DMS 273 (cell line): ENCODE measurements at regions not wholly inside any gene's neighbourhood (a gene's known extent, or its start where the extent isn't known, plus 50 kb on each side); places are given as distances from the start of the nearest gene placed in this dataset.
"Not testable (repeated sequence)": the region's sequence is repeated elsewhere in the genome, so short reads cannot be mapped to it uniquely, and the experiment has no call there.

Experiments used
- DNase-seq: peaks from one replicate; lab custom pipeline; 2025; ENCODE audit not compliant: unreplicated experiment; lab: John Stamatoyannopoulos, UW

GRCh38 chr2:106293271-106293783 lies 99.2 kb upstream of the UXS1 start:
- no peak for DNase-seq

DNA sequence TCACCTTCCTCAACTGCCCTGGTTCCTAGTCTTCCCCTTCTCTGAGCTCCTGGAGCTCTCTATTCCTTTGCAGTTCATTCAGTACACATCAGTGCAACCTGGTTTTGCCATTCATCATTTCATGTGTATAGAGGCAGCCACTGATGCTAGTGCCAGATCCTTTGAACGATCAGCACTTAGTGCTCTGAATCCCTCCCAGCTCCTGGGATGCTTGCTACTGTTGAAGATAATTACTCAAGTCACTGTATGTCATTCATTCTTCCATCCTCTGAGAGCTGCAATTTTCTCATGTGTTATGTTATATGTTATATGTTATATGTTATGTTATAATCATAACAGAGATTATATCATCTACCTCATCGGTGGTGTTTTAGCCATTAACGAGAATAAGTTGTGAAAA lies 98.5 kb upstream of the UXS1 start:
- no peak for DNase-seq

DNA sequence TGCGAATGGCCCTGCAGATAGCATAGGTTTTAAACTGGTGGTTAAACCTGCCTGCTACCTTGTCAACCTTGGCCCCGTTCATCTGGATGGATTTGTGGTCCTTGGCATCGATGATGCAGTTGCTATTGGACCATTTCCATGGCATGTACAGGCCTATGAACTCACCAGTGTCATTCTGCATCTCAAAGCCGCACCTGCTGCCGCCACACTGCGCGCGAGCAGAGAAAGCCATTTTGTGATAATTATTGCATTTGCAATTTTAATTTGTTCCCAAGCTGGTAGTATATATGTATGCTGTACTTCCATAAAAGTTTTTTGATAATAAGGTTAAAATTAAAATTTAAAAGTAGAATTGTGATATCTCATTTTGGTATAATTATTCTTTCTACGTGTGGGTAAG lies 94.8 kb upstream of the UXS1 start:
- DNase-seq: no peak

DNA sequence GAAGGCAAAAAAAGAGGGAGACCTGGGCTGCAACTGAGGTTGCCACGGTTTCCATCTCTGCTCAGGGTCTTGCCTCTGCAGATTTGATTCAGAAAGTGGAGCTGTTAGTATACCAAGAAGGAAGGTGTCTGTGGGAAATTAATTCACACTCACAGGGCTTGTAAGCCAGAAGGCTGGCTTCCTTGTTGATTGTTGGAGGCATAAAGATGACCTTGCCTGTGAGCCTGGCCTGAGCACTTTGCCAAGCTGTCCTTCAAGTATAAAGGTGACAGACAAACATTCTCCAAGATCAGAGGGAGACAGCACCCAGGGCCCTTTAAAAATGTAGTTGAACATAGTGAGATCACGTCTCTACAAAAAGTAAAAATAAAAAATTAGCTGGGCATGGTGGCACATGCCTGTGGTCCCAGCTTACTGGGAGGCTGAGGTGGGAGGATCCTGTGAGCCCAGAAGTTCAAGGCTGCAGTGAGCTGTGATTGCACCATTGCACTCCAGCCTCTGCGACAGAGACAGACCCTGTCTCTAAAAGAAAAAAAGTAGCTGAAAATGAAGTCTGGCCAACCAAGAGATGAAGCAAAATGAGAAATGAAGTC lies 91.2 kb upstream of the UXS1 start:
- DNase-seq: no peak

- DNase-seq: no peak
These were observed 90.6 kb upstream of the UXS1 start for GRCh38 chr2:106284691-106285202.

DNA sequence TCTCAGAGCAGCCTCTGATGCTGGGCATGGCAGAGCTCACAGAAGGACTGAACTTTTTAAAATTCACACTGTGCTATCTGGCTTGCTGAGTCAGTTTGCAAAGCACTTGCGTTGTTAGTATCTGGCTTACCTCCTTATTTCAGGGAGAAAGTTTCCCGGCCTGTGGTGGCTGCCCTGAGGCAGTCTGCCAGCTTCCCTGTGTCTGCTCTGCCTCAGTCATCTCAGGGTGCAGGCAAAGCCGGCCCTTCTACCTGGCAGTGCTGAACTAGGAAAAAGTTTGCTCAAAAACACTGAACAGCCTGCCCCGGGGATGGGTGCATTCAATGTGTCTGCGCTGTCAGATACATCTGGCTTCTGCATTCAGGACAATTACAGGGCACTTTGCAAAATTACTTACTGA lies 90.2 kb upstream of the UXS1 start:
- no peak for DNase-seq

GRCh38 chr2:106283228-106284152 lies 89.4 kb upstream of the UXS1 start:
- DNase-seq: not testable (repeated sequence)

- DNase-seq: no peak
These were observed 88.5 kb upstream of the UXS1 start for GRCh38 chr2:106282462-106283170.

DNA sequence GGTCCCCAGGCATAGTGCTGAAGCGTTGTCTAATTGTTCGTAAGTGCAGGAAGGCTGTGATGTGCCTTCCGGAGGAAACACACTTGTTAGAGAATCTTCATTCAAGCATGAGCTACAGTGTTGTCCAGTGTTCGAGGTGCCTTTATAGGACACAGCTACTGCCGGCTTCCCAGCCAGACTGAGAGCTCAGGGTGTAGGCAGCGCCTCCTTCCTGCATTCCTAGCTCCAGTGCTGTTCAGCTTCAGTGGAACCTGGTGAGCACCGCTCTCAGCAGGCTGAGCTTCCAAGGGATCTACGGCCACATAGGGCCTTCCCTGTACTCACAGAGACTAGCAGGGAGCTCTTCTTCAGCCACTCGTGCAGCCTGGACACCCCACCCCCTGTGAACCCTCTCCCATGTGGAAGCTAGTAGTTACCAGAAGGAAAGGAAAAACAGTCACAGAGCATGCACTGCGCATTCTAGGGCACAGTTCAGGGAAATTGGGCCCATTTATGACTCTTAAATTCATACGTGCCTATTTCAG lies 87.9 kb upstream of the UXS1 start:
- DNase-seq: not testable (repeated sequence)

DNA sequence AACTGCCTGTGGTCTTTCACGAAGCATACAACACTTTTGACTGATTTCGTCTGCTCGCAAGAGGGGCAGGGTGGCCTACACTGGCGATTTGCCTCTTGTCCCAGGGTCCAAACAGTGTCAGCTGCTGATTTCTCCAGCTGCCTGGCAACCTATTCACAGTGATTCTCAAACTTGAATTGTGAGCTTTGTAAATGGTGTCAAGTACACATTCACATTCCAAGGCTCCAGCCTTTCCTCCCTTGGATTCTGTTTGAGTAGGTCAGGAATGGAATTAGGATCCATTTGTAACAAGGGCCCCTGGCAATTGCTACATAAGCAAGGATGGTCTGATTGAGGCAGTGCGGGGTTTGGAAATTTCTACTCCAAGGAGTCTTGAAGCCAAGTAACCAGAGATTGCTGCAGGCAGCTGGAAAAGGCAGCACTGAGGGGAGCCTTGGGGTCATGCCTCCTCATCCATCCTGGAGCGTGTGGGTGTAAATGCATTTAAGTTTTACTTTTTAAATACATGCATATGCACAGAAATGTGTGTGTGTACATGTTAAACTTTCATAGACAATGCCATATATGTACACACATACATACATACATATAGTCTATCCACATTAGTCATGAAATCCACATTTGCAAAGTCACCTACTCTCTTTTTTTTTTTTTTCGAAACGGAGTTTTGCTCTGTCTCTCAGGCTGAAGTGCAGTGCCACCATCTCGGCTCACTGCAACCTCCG lies 86.8 kb upstream of the UXS1 start:
- DNase-seq: no peak

- no peak for DNase-seq
These were observed 86.1 kb upstream of the UXS1 start for GRCh38 chr2:106280224-106280623.

DNA sequence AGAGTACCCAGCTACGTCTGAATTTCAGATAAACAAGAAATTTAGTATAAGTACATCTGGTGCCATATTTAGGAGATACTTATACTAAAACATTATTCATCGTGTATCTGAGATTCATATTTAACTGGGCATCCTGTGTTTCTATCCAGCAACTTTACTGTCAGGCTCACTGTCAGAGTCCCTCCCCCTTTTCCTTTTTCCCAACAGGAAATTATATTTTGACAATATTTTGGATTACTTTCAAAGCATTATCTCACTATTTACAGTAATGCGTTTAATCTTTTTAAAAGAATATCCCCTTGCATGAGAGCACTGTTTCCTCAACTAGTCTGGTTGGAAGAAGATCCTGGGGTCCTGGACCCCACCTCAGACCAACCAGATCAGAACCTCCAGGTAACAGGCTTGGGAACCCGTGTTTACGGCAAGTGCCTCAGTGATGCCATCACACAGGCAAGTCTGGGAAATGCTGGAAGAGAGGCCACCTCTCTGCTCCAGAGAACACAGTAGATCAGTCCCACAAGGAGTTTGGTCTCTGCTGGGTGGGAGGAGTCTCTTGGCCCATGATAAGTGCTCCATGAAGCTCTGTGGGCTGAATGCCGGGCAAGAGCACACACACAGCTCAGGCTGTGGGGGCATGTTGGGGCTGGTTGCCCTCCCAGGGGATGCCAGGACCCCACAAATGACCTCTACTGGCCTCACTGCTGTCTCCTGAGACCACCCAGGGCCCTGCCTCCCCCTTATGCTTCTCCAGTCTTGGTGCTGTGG lies 84.2 kb upstream of the UXS1 start:
- no peak for DNase-seq

DNA sequence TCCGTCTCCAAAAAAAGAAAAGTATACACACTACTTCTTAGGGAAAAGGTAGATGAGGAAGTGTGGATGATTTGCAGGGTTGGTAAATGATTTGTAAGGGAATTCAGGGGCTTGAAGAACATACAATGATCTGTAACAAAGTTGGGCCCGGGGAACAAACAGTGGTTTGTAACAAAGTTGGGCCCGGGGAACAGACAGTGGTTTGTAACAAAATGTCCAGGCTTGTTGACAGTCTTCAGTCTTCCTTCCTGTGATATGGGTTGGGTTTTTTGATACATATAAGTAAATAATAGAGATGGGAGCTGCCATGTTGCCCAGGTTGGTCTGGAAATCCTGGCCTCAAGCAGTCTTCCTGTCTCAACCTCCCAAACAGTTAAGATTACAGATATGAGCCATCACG lies 83.3 kb upstream of the UXS1 start:
- DNase-seq: no peak

- no peak for DNase-seq
These were observed 81.9 kb upstream of the UXS1 start for GRCh38 chr2:106275971-106276370.

DNA sequence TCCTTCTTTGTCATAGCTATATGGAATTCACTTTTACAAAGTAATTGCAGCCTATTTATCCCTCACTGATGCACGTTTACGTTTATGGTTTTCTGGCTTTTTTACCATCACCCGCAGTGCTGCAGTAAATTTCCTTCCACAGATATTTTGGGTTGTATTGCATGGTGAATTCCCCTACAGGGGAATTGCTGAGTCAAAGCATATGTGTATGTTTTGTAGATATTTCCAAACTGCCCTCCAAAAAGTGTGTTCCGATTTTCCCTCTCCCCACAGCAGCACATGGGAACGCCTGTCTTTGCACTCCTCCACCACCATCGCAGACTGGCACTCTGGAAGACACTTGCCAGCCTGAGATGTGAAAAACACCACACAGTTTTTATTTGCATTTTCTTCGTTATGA lies 80.6 kb upstream of the UXS1 start:
- no peak for DNase-seq

GRCh38 chr2:106272216-106272807 lies 78.2 kb upstream of the UXS1 start:
- no peak for DNase-seq

GRCh38 chr2:106270471-106270891 lies 76.4 kb upstream of the UXS1 start:
- no peak for DNase-seq

- DNase-seq: peak; percentile 81
These were observed 75.6 kb upstream of the UXS1 start for GRCh38 chr2:106269591-106270291.

- no peak for DNase-seq
These were observed 73.9 kb upstream of the UXS1 start for GRCh38 chr2:106267997-106268396.
